ENCODE measurements at regions not wholly inside any gene's neighbourhood (a gene's known extent, or its start where the extent isn't known, plus 50 kb on each side); places are given as distances from the start of the nearest gene placed in this dataset.

- Histone ChIP-seq H3K4me3 (ENCODE audit: low read depth, low read length) (no peak overlapping the region), H3K27me3 (replicated peaks) (no peaks in the 10 kb centered on the region), H3K27ac (no peak overlapping the region), H3K36me3 (replicated peaks) (no peaks in the 10 kb centered on the region)
- in situ Hi-C loops (cut with HindIII; ENCODE audit: low pct_ligation_motif_present, low sequenced_read_pairs), result no loop called here
- TF ChIP-seq CTCF (IDR thresholded peaks at IDR 0.05; ENCODE audit: low read depth, low read length, missing control alignments), result no peak
- DNase-seq, result no peak
Observed at GRCh38 chr5:26660116-26660515, 378.3 kb downstream of the CDH9 start.

GRCh38 chr5:26649000-26649399, 389.4 kb downstream of the CDH9 start:
- H3K27me3 ChIP-seq (replicated peaks), result no peaks in the 10 kb centered on the region
- no peaks in the 10 kb centered on the region for H3K36me3 ChIP-seq (replicated peaks)
- H3K27ac ChIP-seq, result no peak overlapping the region
- no peak overlapping the region for H3K4me3 ChIP-seq (ENCODE audit: low read depth, low read length)
- in situ Hi-C loops (cut with HindIII; ENCODE audit: low pct_ligation_motif_present, low sequenced_read_pairs), result no loop called here
- no peak for TF ChIP-seq CTCF (IDR thresholded peaks at IDR 0.05; ENCODE audit: low read depth, low read length, missing control alignments)
- DNase-seq, result no peak

- in situ Hi-C loops (cut with HindIII; ENCODE audit: low pct_ligation_motif_present, low sequenced_read_pairs), result no loop called here
Observed at GRCh38 chr5:26647781-26648180, 390.6 kb downstream of the CDH9 start.

GRCh38 chr5:26645659-26646058, 392.7 kb downstream of the CDH9 start:
- no peak overlapping the region for H3K4me3 ChIP-seq (ENCODE audit: low read depth, low read length)
- no peaks in the 10 kb centered on the region for H3K27me3 ChIP-seq (replicated peaks)
- no peak for DNase-seq
- H3K36me3 ChIP-seq (replicated peaks), result no peaks in the 10 kb centered on the region
- no peak overlapping the region for H3K27ac ChIP-seq
- no peak for TF ChIP-seq CTCF (IDR thresholded peaks at IDR 0.05; ENCODE audit: low read depth, low read length, missing control alignments)
- in situ Hi-C loops (cut with HindIII; ENCODE audit: low pct_ligation_motif_present, low sequenced_read_pairs), result no loop called here

More at GRCh38 chr5:26647781-26648180, 390.6 kb downstream of the CDH9 start:
- TF ChIP-seq CTCF (IDR thresholded peaks at IDR 0.05; ENCODE audit: low read depth, low read length, missing control alignments), result no peak
- H3K4me3 ChIP-seq (ENCODE audit: low read depth, low read length), result no peak overlapping the region
- no peak for DNase-seq
- no peak overlapping the region for H3K27ac ChIP-seq
- no peaks in the 10 kb centered on the region for H3K36me3 ChIP-seq (replicated peaks)
- H3K27me3 ChIP-seq (replicated peaks), result no peaks in the 10 kb centered on the region

- H3K36me3 ChIP-seq (replicated peaks), result no peaks in the 10 kb centered on the region
- in situ Hi-C loops (cut with HindIII; ENCODE audit: low pct_ligation_motif_present, low sequenced_read_pairs), result no loop called here
- H3K27me3 ChIP-seq (replicated peaks), result no peaks in the 10 kb centered on the region
- no peak overlapping the region for H3K4me3 ChIP-seq (ENCODE audit: low read depth, low read length)
- no peak for TF ChIP-seq CTCF (IDR thresholded peaks at IDR 0.05; ENCODE audit: low read depth, low read length, missing control alignments)
- DNase-seq, result no peak
- H3K27ac ChIP-seq, result no peak overlapping the region
Observed at GRCh38 chr5:26641492-26641891, 396.9 kb downstream of the CDH9 start.

- H3K4me3 ChIP-seq (ENCODE audit: low read depth, low read length), result no peak overlapping the region
- in situ Hi-C loops (cut with HindIII; ENCODE audit: low pct_ligation_motif_present, low sequenced_read_pairs), result no loop called here
- no peak overlapping the region for H3K27ac ChIP-seq
- no peaks in the 10 kb centered on the region for H3K27me3 ChIP-seq (replicated peaks)
- H3K36me3 ChIP-seq (replicated peaks), result no peaks in the 10 kb centered on the region
- TF ChIP-seq CTCF (IDR thresholded peaks at IDR 0.05; ENCODE audit: low read depth, low read length, missing control alignments), result no peak
- no peak for DNase-seq
Observed at GRCh38 chr5:26625099-26625498, 413.3 kb downstream of the CDH9 start.

All from brain microvascular endothelial cell (primary cell).